HG03520 (cell line): ENCODE measurements at regions not wholly inside any gene's neighbourhood (a gene's known extent, or its start where the extent isn't known, plus 50 kb on each side); places are given as distances from the start of the nearest gene placed in this dataset.

Experiments used
- ATAC-seq: cut with Tn5 transposase; IDR thresholded peaks from one replicate; pipeline ENCODE4 v1.9.1; 2021; ENCODE audit warnings: mild to moderate bottlenecking, moderate library complexity; ENCODE audit not compliant: unreplicated experiment

DNA sequence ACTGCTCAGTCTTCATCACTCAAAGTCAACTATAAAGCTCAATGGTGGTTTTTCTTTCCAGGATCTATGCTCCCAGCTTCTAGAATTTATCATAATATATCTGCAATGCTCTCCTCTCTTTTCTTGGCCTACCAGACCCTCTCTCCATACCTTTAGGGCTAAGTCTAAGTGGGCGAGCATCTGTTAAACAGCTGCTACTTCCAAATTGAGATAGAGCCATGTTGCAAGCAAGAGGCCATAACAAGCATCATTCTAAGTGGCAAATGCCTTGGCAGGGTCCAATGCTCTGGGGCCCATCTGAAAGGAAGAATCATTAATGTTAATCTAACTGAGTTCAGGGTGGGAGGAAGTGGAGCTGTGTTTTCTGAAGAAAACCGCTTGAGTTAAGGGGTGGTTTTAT is 324.0 kb downstream of the TLR4 start:
- ATAC-seq, result no peak

DNA sequence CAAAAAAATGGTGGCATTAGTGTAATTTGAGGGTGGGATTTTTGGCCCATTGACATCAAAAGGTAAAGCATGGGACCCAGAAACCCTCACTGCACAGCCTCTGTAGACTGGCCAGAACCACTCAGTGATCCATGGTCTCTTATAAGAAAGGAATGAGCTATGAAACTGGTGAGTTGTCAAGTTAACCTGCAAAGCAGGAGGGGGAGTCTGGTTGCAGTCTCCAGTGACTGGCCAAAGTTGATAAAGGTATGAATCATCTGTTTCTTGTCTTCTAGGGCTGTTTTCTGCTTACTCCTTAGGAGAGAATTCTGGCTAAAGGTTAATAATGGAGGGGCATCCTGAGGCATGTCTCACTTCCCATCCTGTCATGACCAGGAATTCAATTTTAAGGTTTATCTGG is 325.2 kb downstream of the TLR4 start:
- ATAC-seq, result no peak

DNA sequence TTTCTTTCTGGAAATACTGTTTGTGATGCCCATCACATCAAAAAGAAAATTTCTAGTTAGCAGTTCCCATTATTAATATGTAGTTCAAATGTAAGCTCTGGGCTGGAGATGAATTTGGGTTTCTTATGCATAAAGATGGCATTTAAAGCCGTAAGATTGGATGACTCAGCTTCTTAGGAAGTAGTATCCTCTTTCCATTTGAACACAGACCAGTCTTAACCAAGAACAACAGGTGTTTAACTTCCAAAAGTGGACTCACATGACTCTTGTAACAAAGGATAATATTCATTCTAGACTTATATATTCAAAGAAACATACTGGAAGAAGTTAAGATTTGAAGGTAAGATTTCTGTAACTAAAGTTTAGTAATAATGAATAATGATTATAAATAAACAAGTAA is 330.5 kb downstream of the TLR4 start:
- ATAC-seq, result no peak

DNA sequence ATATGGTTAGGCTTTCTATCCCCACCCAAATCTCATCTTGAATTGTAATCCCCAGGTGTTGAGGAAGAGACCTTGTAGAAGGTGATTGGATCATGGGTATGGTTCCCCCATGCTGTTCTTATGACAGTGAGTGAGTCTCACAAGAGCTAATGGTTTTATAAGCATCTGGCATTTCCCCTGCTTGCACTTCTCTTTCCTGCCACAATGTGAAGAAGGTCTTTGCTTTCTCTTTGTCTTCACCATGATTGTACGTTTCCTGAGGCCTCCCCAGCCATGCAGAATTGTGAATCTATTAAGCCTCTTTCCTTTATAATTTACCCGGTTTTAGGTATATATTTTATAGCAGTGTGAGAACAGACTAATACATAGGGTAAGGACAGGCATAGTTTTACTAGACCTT is 334.5 kb downstream of the TLR4 start:
- no peak for ATAC-seq

DNA sequence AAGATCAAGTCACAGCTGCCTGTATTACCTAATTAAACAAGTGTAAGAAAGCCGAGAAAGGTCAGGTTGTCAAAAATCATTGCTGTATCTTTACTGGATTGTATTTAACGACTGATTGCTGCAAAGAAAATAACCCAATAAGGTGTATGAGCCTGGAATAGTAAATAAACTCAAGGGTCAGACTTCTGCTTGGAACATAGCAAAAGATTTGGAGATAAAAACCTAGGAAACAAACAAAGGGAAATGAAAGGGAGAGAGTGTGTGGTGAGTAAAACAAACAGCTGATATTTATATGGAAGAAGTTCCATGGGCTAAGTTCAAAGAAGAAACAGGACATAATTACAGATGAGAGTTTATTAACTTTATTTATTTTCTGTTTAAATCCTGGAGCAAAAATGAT is 354.0 kb downstream of the TLR4 start:
- ATAC-seq, result no peak

DNA sequence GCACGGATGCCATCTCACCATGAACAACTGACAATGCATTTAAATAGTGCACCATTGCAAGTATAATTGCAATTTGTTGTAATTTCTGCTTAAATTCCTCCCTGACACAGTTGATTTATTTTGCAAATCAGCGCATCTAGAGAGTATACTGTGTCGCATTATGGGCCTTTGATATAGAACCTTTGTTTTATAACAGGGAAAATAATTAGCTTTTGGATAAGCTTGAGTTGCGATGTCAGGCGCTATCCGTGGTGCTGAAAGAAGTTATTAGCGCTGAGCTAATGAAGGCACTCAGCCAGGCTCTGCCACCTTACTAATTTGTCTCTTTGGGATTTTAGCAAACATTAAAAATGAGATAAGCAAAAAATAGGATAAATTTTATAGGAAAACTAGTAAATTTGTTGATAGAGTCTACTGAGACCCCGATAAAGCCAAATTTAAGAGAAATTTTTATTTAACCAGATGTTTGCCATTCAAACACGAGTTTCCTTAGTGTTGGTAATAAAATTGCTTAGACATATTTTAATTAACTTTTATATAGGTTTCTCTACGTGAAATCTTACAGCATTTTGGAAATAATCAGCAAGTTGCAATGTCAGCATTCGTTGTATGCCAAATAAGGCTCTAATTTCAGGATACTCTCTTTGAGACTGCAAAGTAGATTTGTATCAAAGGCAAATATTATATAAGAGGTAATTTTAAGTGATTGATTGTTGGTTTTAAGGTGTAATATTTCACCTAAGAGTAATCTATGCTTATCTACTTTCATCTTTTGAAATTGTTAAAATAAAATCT is 355.5 kb downstream of the TLR4 start:
- no peak for ATAC-seq

DNA sequence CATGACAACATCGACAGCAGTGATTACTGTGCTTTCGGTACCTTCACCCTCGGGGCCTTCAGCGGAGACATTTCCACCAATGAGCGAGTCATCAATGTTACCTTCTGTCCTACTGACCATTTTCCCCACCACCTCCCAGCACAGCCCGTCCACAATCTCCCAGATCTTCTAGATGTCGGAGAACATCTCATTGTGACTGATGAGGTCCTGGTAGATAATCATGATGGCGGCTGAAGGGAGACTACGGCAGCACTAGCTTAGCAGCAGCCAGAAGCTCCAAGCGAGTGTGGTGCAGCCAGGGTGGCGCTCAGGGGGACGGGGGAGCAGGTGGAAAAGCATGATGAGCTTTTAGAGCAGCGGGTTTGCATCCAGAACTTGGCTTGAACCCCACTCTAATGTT is 379.0 kb downstream of the TLR4 start:
- no peak for ATAC-seq

DNA sequence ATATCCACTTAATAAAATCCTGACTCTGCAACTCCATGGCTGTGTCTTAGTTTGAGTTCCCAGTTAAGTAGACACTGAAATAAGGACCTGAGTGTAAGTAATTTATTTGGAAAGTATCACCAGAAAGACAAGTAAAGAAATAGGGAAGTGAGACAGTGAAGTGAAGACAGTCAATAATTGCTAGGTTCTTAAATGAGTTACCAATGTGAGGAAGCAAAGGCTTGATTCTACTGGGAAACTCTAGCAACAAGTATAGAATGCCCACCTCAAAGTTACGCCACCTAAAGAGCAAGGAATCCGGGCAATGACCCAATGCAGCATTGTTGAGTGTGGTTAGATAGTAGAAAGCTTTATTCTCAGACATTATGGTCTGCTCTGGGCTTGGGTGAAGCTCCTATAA is 383.9 kb downstream of the TLR4 start:
- no peak for ATAC-seq

DNA sequence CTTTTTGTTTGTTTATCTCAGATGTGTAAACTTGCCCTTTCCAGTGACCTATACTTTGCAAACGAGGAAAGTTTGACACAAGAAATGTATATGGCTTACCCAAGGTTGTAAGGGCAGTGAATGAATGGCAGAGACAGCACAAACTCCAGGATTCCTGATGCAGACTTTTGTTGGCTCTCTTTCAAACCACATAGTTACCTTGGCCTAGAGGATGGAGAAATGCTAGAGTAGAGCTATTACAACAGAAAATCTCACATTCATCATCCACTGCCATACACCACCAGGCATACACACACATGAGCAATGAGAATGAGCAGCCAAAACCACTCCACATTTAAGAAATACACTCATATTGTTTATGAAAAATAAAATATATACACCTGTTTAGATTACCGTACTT is 387.0 kb downstream of the TLR4 start:
- ATAC-seq, result no peak

DNA sequence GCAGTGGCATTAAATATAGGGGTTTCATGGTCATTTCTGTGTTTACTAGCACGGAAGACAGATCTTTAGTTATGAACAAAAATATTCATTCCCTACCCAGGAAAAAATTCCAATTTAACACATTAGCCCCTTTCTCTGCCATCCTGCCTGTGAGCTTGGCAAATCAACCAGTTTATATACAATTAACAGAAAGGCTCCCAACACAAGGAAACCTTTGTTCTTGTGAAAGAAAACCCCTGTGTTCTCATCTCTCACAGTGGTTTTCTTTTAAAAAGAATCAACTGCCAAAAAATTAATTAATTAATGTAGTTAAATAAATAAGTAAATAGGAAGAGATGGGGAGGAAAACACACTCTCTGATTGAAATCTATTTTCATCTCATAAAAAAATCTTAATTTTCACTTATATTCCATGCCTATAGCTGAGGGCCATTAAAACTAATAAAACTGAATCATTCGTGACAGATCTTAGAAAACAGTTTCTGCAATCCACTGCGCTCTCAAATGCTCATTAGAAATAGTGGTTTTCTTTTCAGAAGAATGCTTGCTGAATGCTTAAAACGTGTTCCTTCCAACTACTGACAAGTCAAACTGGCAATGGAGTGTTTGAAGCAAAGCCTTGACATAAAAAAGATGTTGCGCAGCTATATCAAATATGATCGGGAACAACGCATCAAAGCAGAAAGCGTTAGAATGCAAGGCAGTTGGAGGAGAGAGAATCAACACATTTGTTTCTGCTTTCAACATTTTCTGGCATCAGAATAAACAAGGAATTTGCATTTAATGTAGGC is 387.7 kb downstream of the TLR4 start:
- ATAC-seq, result no peak

DNA sequence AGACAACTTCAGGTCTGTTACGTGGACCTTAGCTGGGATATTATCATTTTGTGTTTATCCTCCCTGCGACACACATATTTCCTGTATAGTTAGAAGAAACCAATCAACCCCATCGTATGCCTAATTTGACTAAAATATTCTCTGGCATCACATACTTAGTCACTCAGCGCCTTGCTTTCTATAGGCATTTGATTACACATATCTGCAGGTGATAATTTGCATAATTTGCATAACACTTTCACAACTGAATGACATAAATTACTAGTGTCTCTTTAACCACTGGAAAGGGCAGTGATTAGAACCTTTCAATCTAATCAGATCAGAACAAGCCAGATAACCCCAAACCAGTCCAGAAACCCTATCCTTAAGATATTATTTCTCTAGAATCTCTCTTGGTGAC is 390.2 kb downstream of the TLR4 start:
- ATAC-seq, result no peak

DNA sequence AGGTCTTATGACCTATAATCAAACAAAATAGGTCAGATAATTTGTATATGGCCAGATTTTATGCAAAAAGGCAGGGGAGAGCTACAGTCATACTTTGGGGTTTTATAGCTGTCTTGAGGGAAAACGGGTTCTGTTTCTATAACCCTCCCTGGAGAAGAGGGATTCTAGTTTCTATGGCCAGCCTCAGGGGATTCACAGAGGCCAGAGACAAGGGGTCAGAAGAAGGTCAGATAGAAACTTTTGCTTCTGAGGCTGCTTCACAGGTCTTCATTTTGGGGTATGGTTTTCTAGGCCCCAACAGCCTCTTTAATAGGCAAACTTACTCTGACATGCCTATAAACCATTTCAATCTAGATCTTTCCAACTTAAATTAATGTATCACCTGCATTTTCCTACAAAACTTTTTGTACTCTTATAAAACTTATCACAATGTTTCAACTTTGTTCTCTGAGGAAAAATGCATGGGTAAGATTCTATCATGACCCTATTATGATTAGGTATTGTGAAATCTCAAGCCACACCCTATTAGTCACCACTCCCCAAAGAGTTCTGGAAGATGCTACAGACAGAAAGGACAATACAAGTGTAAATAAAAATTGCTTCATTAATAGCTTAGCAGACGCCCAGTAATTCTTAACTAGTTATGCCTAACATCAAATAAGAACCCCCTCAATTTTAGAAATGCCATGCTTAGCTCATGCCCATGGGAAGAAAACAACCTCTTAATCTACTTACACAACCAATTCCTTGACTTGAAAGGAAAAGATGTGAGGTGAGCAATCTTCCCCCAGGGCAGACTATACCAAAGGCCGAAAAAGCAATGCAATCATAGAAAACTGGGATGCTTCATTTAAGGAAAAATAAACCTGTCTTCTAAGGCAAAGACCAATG is 396.6 kb downstream of the TLR4 start:
- no peak for ATAC-seq

DNA sequence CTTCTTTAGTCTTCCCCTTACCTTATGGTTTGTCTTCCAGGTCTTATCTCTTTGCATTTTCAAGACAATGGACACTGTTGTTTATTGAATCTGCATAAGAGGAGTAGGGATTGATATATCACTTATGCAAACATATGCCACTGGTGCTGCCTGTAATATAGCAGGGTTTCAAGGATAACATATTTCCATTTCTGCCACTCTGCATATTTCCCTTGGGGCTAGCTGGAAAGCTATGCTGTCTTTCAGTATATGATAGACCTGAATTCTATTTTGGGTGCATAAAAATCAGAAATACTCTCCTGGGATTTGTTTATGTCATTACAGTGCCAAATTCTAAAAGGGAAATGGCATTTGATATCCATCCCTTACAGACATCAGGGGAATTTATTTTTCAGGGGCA is 400.2 kb downstream of the TLR4 start:
- ATAC-seq, result no peak

DNA sequence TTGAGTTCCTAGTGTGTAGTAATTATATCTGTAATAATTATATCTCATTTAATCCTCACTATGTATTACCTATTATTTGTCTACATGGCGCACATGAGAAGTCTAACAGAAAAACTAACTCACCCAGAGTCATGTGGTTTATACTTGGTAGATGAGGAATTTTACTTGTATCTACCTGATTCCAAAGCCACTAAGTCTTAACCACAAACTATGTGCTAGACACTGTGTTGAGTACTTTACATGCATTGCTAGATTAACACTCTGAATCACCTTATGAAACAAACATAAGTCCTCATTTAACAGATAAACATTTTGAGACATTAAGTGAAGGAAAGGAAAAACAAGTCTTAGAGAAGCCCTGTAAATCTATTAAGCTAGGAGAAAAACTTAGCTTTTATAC is 404.8 kb downstream of the TLR4 start:
- ATAC-seq, result no peak

DNA sequence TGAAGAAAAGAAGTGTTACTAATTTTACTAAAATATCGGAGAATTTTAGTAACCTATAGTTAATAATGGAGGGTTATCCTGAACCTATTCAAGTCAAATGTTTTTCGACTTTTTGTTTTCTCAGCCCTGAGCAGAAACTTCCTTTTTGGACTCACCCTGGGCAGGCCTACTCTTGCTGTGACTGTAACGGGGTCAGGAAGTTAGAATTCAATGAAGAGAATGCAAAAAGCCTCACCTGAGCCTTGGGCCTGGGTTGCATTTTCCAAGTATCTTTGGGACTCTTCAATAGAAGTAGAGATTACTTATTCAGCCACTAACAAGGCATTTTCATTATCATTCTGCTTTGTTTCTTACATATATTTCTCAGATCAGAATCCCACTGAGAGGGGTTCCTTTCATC is 405.3 kb downstream of the TLR4 start:
- no peak for ATAC-seq

DNA sequence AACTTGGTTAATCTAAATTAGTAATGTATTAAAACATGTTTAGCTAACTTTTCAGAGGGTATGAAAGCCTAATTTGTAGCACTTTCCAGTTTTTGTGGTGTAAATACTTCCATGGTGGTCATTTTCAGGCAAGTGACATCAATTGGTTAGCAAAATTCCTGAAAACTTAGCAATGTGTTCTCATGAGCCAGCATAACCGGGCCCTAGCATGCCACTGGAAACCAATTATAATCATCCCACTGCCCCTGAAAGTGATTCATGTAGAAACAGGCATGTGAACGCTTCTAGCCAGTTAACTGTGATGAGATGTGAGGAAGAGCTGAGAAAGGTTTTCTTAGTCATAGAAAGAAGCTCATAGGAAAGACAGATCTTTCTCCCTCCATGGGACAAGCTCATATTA is 417.2 kb downstream of the TLR4 start:
- ATAC-seq, result no peak

DNA sequence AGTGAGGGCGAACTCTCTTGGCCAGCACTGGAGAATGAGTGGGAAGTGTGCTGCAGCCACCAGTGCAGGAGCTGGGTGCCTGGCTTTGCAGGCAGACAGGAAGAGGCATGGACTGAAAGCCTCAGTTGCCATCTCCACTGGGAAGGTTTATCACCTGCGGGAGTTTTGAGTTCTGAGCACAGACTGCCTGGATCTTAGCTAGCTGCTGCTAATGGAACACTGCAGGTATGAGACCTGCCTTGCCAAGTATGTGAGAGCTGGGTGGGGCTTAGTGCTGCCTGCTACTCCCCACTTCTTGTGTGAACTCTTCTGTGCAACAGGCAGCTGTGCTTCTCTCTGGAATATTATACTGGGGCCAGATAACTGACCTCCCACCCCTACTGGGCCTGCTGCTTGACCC is 424.1 kb downstream of the TLR4 start:
- ATAC-seq, result no peak

DNA sequence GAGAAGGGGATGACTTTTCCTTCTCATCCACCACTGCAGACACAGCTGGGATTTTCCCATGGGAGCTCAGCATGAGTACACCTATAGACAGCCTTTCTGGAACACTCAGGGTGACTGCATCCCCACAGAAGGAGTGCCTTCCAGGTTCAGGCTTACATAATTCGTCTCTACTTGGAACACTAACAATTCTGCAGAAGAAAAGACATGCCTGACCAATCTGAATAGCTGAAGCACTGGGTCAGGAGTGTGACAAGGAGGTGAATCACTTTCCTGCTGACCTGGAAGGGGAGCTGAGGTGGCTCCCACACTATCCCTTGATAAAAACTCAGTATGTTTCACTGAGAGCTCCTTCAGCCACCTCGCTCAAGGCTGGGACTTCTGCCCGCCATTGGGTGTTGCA is 425.3 kb downstream of the TLR4 start:
- ATAC-seq, result no peak

DNA sequence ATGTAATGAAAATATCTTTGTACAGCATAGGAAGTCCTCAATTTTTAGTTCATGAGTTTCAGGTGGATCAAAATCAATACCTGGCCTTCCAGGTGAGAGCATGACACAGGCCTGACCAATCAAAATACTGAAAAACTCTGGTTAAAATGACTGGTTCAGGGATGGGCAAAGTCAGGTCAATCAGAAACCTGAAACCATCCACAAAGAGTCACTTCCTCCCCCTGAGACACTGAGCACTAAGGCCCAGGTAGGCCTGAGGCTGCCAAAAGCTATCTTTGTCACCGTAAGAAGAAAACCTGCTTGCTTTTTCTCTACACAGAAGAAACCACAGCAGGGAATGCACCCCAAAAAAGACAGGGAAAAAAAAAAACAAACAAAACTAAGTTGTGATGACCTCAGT is 444.8 kb downstream of the TLR4 start:
- ATAC-seq, result no peak

DNA sequence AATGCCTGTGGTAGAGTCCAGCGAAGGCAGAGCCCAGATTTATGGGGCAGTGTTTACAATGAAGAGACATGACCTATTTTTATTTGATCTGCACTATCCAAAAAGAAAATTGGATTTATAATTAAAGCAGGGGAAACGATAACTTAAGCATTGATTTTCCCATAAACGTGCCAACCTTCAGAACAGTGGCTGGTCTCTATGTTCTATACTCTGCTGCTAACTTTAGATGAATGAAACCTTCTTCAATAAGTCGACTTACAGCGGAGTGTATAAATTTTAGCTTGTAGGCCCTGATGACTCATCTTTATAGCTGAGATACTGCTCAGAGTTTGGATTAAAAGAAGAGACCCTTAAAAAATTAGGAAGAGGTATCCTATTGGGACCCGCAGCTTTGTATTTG is 452.6 kb downstream of the TLR4 start:
- no peak for ATAC-seq

DNA sequence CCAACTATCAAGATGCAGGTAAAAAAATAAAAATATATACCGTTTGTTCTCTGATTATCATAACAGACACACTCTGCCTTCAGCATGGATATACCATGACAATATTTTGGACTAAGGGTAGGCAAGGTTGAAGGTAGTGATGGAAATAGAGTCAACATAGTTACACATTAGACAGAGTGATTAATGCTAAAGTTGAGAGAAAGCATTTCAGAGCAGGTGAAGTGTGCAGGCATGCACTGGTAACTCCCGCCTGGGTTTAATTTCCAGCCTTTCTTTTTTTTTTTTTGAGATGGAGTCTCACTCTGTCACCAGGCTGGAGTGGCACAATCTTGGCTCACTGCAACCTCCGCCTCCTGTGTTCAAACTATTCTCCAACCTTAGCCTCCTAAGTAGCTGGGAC is 458.5 kb downstream of the TLR4 start:
- no peak for ATAC-seq

DNA sequence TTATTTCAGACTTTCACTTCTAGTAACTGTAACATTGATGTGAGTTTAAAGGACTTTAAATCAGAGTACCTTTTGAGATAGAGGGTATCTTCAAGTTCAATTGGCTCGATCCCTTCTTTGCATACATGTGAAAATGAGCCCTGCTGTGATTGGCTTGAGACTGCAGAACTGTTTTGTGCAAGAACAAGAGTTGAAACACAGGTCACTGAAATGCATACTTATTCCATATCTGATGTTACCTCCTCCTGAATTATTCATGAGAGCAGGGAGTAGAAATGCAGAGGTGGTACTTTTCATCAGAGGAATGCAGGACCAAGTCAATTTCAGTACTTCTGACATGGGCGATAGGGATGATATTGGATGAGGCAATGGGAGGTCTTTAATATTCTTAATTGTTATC is 459.5 kb downstream of the TLR4 start:
- ATAC-seq, result no peak
